ENCODE measurements at regions not wholly inside any gene's neighbourhood (a gene's known extent, or its start where the extent isn't known, plus 50 kb on each side); places are given as distances from the start of the nearest gene placed in this dataset.

DNA sequence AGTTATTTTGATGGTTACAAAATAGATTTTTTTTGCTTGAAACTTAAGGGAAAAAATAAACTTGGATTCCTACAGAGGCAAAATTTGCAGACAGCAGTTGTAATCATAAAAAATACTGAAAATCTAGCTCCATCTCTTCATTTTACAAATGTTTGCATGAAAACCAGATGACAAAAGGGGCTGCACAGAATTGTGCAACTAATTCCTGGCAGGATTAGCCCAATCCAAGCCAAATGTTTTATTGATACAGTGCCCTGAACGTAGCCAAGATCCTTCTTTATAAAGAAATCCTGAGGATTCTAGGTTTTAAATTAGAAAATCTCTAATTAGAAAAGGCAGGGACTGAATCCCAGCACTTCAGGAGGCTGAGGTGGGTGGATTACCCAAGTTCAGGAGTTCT lies 356.4 kb upstream of the SEL1L start:
- TF ChIP-seq, protein P1, sequence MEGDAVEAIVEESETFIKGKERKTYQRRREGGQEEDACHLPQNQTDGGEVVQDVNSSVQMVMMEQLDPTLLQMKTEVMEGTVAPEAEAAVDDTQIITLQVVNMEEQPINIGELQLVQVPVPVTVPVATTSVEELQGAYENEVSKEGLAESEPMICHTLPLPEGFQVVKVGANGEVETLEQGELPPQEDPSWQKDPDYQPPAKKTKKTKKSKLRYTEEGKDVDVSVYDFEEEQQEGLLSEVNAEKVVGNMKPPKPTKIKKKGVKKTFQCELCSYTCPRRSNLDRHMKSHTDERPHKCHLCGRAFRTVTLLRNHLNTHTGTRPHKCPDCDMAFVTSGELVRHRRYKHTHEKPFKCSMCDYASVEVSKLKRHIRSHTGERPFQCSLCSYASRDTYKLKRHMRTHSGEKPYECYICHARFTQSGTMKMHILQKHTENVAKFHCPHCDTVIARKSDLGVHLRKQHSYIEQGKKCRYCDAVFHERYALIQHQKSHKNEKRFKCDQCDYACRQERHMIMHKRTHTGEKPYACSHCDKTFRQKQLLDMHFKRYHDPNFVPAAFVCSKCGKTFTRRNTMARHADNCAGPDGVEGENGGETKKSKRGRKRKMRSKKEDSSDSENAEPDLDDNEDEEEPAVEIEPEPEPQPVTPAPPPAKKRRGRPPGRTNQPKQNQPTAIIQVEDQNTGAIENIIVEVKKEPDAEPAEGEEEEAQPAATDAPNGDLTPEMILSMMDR (IDR thresholded peaks at IDR 0.05), result no peak
- TF ChIP-seq ZFX (IDR thresholded peaks at IDR 0.05; ENCODE audit: borderline replicate concordance), result no peak

Data from 22Rv1 (cell line).